K562 (cell line): ENCODE measurements at regions not wholly inside any gene's neighbourhood (a gene's known extent, or its start where the extent isn't known, plus 50 kb on each side); places are given as distances from the start of the nearest gene placed in this dataset.

Source experiments
- ATAC-seq: fragments of 200-7000 bp; cut with Tn5 transposase; 3 replicates; pipeline ENCODE4 v1.9.1; 2020; ENCODE audit warnings: moderate library complexity
- BruUV-seq: library from RNA; stranded (reverse); fragments of 400-500 nt; replicated peaks from 2 replicates; lab custom pipeline; 2021; lab: Mats Ljungman, UMichigan
- CTCF ChIA-PET: fragments of 300-600 bp; formaldehyde crosslinking; extraction: SDS; loops from one replicate; lab custom pipeline; 2021; ENCODE audit warnings: low intra/inter-chr PET ratio; lab: Yijun Ruan, JAX
- POLR2A ChIA-PET: fragments of 300-600, 350-650 bp; sonication (Branson Sonifier 250); formaldehyde crosslinking; extraction: SDS; loops from one replicate; lab custom pipeline; 2021; ENCODE audit warnings: antibody characterized with exemption, inconsistent platforms; lab: Yijun Ruan, JAX
- DNase-seq, 4 experiments: peaks; one replicate each; pipeline versions ENCODE4 v3.0.0 to v3.0.0-alpha.2; 2011 to 2018; ENCODE audit warnings: low spot score in 3 of 4, mixed read lengths in 3 of 4; ENCODE audit errors: extremely low read depth in 1 of 4
- FAIRE-seq: peaks from 2 replicates; lab custom pipeline; 2011; peaks lifted over from hg19 to GRCh38; lab: Jason Lieb, UNC
- H2AFZ ChIP-seq: 2 replicates; pipeline ENCODE4 v1.6.0; 2011; ENCODE audit warnings: low read depth, low read length, control low read depth, inconsistent platforms
- H3K27ac ChIP-seq: fragments of 200-600 bp; 3 replicates; pipeline ENCODE4 v1.8.0; 2011; ENCODE audit warnings: low read depth, mild to moderate bottlenecking, control low read depth, inconsistent platforms, low read length, moderate library complexity, mixed read lengths; ENCODE audit errors: extremely low read depth
- H3K27me3 ChIP-seq, 2 experiments: fragments of 300-600 bp in 1 of 2; 2 replicates in 1 of 2; 3 replicates in 1 of 2; pipeline versions ENCODE4 v1.6.0 to v1.8.0; 2011; ENCODE audit warnings: inconsistent platforms in 2 of 2, low read length in 2 of 2, mild to moderate bottlenecking in 1 of 2, mixed read lengths in 1 of 2, moderate library complexity in 1 of 2; ENCODE audit not compliant: control insufficient read depth in 2 of 2, insufficient read depth in 2 of 2
- H3K36me3 ChIP-seq: fragments of 300-600 bp; 3 replicates; pipeline ENCODE4 v1.8.0; 2011; ENCODE audit warnings: mild to moderate bottlenecking, low read length, inconsistent platforms; ENCODE audit not compliant: control insufficient read depth, insufficient read depth
- H3K4me1 ChIP-seq, 2 experiments: fragments of 200-600 bp in 1 of 2; replicated peaks in 1 of 2; 2 replicates in 1 of 2; 3 replicates in 1 of 2; pipeline versions ENCODE4 v1.5.1 to v1.8.0; 2011; ENCODE audit warnings: inconsistent platforms in 2 of 2, low read length in 2 of 2, mild to moderate bottlenecking in 1 of 2, mixed read lengths in 1 of 2, moderate library complexity in 1 of 2; ENCODE audit not compliant: control insufficient read depth in 2 of 2, insufficient read depth in 2 of 2
- H3K4me2 ChIP-seq: 2 replicates; pipeline ENCODE4 v1.6.1; 2011; ENCODE audit warnings: low read length, control low read depth, inconsistent platforms, mixed read lengths; ENCODE audit not compliant: insufficient read depth
- H3K4me3 ChIP-seq: fragments of 200-600 bp; sonication (generic), shearing (Covaris generic); 2 replicates; pipeline ENCODE4 v1.5.1; 2016; ENCODE audit warnings: control low read depth, inconsistent platforms
- H3K79me2 ChIP-seq: fragments of 200-600 bp; 3 replicates; pipeline ENCODE4 v1.8.0; 2011; ENCODE audit warnings: low read length, inconsistent platforms; ENCODE audit not compliant: control insufficient read depth, insufficient read depth
- H3K9ac ChIP-seq, 2 experiments: 2 replicates each; pipeline versions ENCODE4 v1.6.0 to v1.6.1; 2011; ENCODE audit warnings: low read depth in 2 of 2, low read length in 2 of 2, control low read depth in 1 of 2, inconsistent platforms in 1 of 2, mild to moderate bottlenecking in 1 of 2, mixed read lengths in 1 of 2; ENCODE audit not compliant: insufficient read depth in 1 of 2
- H3K9me1 ChIP-seq: one replicate; pipeline ENCODE4 v1.6.0; 2011; ENCODE audit warnings: inconsistent platforms, mild to moderate bottlenecking, low read length, moderate library complexity; ENCODE audit not compliant: control insufficient read depth, insufficient read depth
- H3K9me3 ChIP-seq: replicated peaks from 2 replicates; pipeline ENCODE4 v1.5.1; 2011; ENCODE audit warnings: low read depth, low read length, inconsistent platforms; ENCODE audit not compliant: control insufficient read depth, insufficient read depth
- H4K20me1 ChIP-seq: replicated peaks from 2 replicates; pipeline ENCODE4 v1.6.1; 2011; ENCODE audit warnings: low read length, inconsistent platforms, mixed read lengths; ENCODE audit not compliant: control insufficient read depth, insufficient read depth
- EP400 ChIP-seq: fragments of 450-650 bp; IDR thresholded peaks from 2 replicates; pipeline ENCODE4 v1.6.1; 2017; ENCODE audit warnings: antibody characterized with exemption, mild to moderate bottlenecking, moderate library complexity
- MEF2A ChIP-seq: IDR thresholded peaks from 2 replicates; pipeline ENCODE4 v1.6.1; 2011; ENCODE audit warnings: low read depth, mild to moderate bottlenecking, low read length, moderate library complexity; ENCODE audit not compliant: control insufficient read depth
- MGA ChIP-seq: fragments of 450-650 bp; IDR thresholded peaks from 2 replicates; pipeline ENCODE4 v1.6.1; 2016; ENCODE audit warnings: mild to moderate bottlenecking, moderate library complexity
- PHTF2 ChIP-seq: fragments of 250-450 bp; sonication (Bioruptor Pico); IDR thresholded peaks from 2 replicates; pipeline ENCODE4 v1.5.0; 2021; ENCODE audit warnings: mild to moderate bottlenecking
- UBTF ChIP-seq, 2 experiments: IDR thresholded peaks; 2 replicates each; pipeline ENCODE4 v1.6.1; 2012; ENCODE audit warnings: improper control_type of control experiment in 2 of 2, low read depth in 2 of 2, low read length in 2 of 2, borderline replicate concordance in 1 of 2
- ZFP36 ChIP-seq: fragments of 150-350 bp; IDR thresholded peaks from 2 replicates; pipeline ENCODE4 v1.6.1; 2018; ENCODE audit warnings: low read length, low read depth; ENCODE audit not compliant: partially characterized antibody
- WGBS: fragments of 100-300 bp; shearing (Covaris generic); methylation state at CpG from one replicate; pipeline ENCODE4 v1.1.6; 2016; ENCODE audit warnings: low coverage, mixed read lengths; ENCODE audit not compliant: insufficient coverage; ENCODE audit errors: missing lambda C conversion rate; 5-methylcytosine and 5-hydroxymethylcytosine counted together
- in situ Hi-C: fragments of 300-500 bp; cut with MboI; formaldehyde crosslinking; loops from 4 replicates; pipeline ENCODE4 v1.15.0; 2018; ENCODE audit warnings: inconsistent platforms, mixed read lengths
- intact Hi-C: fragments of 100-400 bp; cut with micrococcal nuclease; formaldehyde crosslinking; loops from 2 replicates; pipeline ENCODE4 v1.14.2; 2022

- peak; percentile 85 for ATAC-seq
- in situ Hi-C loops (no loop called here), intact Hi-C loops (no loop called here)
- H3K27me3 ChIP-seq, result no peaks in the 10 kb centered on the region
- DNase-seq, result peak in 1 of 4 experiments; percentile 35
- H2AFZ ChIP-seq, result peak overlapping the region; percentile 77
- BruUV-seq, result no TSS peak
- H3K4me3 ChIP-seq, result no peak overlapping the region
- CTCF ChIA-PET, result no interaction called here
- H3K4me1 ChIP-seq, result peaks cover 0 to 13% of the 10 kb centered on the region in 2 experiments; a peak in 3 of 5 replicates
- H3K9me1 ChIP-seq, result no peaks in the 10 kb centered on the region
- H4K20me1 ChIP-seq, result no peaks in the 10 kb centered on the region
- H3K79me2 ChIP-seq, result peaks cover 12% of the 10 kb centered on the region; the same call in 2 of the 3 replicates
- FAIRE-seq, result peak; percentile 82
- peak overlapping the region; percentile 30 for H3K4me2 ChIP-seq
- no peaks in the 10 kb centered on the region for H3K36me3 ChIP-seq
- H3K9me3 ChIP-seq, result peaks cover 2% of the 10 kb centered on the region; the same call in 1 of the 2 replicates
- POLR2A ChIA-PET, result interaction anchor here (0.6 kb wide), 1 partner anchor 1692 kb away, joined by 3 read pairs; no protein-coding TSS in a partner anchor
- peak overlapping the region in 1 of 2 experiments; percentile 41; a peak in 2 of 4 replicates for H3K9ac ChIP-seq
- WGBS, result 35% methylated on average over 2 of the region's 2 CpGs
- peak overlapping the region; percentile 60; the same call in 2 of the 3 replicates for H3K27ac ChIP-seq
- no peak for TF ChIP-seq PHTF2 (CRISPR knock-in tag)
- peak; percentile 57 for TF ChIP-seq ZFP36
- TF ChIP-seq MGA, result peak; percentile 41; the same call in 1 of the 2 replicates
- TF ChIP-seq MEF2A, result 0 out of 2 replicates have a peak, but pooled peaks have one; percentile 13
- 0 out of 4 replicates have a peak, but pooled peaks of 1 of the 2 experiments have one; percentile 65 for TF ChIP-seq UBTF (IDR thresholded peaks at IDR 0.05; ENCODE audit: borderline replicate concordance in 1 of 2, low read depth in 2 of 2, low read length in 2 of 2)
- TF ChIP-seq EP400, result peak; percentile 36; the same call in 1 of the 2 replicates
Observed at GRCh38 chr2:208609166-208609804, 202.7 kb downstream of the PTH2R start.
